Kidney tubule cell (primary cell): ENCODE measurements at regions not wholly inside any gene's neighbourhood (a gene's known extent, or its start where the extent isn't known, plus 50 kb on each side); places are given as distances from the start of the nearest gene placed in this dataset.
A peak's percentile ranks its signal among the peaks of the same experiment; 100 is the strongest.
"Not testable (repeated sequence)": the region's sequence is repeated elsewhere in the genome, so short reads cannot be mapped to it uniquely, and the experiment has no call there.

ENCODE experiments used
- DNase-seq: peaks from one replicate; pipeline ENCODE4 v3.0.0-alpha.2; 2018; ENCODE audit warnings: low spot score

- no peak for DNase-seq
Measured at GRCh38 chr15:53843869-53844569, 84.6 kb upstream of the WDR72 start.

DNA sequence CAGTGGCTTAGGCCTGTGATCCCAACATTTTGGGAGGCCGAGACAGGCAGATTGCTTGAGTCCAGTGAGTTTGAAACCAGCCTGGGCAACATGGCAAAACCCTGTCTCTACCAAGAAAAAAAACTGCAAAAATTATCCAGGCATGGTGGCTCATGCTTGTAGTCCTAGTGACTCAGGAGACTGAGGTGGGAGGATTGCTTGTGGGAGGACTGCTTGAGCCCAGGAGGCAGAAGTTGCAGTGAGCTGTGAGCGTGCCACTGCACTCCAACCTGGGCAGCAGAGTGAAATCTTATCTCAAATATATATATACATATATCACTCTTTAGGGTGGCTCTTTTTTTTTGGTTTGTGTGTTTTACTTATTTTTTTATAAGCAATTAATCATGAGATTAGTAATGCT is 83.7 kb upstream of the WDR72 start:
- peak; percentile 30 for DNase-seq

GRCh38 chr15:53841651-53842050 is 82.2 kb upstream of the WDR72 start:
- DNase-seq, result no peak

DNA sequence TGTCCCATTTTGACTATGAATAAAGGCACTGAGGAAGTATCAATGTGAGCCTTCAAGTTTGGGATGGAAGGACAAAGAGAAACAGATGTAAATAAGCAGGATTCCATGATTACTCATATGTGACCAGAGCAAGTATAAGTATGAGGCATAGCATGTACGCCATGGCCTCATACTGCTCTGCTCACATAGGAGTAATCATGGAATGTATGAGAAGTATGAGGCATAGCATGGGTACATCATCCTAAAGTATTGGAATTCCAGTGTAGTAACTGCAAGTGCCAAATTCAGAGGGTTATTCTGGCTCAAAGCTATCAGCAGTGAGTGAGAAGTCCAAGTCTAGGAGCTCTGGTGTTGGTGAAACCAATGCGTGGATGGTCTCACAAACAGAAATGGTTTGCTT is 81.2 kb upstream of the WDR72 start:
- no peak for DNase-seq

DNA sequence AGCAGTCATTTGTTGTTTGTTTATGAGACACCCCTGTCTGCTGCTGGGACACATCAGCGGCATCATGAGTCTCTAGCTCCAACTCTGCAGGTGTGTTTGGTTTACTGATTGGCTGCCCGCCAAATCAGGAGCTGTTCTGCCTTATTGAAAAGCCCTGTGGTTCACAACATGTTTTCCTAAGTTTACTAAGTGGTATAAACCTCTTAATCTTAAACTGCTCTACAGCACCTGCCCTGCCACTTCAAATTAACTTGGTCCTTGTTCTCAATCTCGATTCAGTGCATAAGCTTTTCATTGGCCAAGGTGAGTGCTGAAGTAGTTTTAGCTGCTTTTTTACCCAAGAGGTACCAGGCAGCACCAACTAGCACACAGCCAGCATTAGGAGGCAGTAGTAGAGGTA is 77.8 kb upstream of the WDR72 start:
- DNase-seq, result peak; percentile 62

DNA sequence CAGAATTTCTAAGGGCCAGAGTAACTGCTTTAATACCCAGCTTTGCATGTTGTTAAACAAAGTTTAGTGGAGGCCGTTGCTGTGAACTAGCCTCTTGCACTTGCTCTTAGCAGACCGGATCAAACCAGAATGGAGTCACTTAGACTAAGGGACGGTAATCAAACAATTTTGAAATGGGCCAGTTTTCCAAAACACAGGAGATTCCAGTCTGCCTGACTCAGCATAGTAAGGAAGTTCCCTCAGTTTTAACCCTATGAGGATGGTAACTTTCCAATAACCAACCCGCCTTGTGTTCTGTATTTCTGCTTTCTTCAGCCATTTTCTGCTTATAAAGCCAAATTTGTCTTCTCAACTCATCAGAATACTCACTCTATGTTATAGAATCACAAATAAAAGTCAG is 77.2 kb upstream of the WDR72 start:
- DNase-seq, result peak; percentile 30

- peak; percentile 30 for DNase-seq
Measured at GRCh38 chr15:53835309-53835708, 75.8 kb upstream of the WDR72 start.

GRCh38 chr15:53834214-53834613 is 74.8 kb upstream of the WDR72 start:
- DNase-seq, result no peak

DNA sequence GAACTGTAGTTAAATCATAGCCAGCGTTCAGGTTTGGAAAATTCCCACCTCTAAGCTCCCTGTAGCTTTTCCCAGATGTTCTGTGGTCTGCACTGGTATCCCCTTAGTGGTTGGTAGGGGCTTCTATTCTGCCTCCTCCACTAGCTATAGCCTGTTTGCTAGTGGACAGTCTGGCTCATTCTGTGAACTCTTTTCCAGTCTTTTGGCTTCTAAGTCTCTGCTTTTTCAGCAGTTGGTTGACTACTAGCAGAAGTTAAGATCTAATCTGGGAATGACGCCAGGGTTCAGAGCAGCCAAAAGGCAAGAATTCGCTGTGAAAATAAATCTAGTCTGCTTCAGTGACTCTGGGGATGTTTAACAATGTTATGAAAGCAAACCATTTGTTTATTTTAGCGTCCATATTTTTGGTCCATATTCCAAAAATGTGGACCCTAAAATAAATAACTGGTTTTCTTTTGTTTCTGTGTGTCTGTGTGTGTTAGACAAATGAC is 73.7 kb upstream of the WDR72 start:
- peak; percentile 59 for DNase-seq

DNA sequence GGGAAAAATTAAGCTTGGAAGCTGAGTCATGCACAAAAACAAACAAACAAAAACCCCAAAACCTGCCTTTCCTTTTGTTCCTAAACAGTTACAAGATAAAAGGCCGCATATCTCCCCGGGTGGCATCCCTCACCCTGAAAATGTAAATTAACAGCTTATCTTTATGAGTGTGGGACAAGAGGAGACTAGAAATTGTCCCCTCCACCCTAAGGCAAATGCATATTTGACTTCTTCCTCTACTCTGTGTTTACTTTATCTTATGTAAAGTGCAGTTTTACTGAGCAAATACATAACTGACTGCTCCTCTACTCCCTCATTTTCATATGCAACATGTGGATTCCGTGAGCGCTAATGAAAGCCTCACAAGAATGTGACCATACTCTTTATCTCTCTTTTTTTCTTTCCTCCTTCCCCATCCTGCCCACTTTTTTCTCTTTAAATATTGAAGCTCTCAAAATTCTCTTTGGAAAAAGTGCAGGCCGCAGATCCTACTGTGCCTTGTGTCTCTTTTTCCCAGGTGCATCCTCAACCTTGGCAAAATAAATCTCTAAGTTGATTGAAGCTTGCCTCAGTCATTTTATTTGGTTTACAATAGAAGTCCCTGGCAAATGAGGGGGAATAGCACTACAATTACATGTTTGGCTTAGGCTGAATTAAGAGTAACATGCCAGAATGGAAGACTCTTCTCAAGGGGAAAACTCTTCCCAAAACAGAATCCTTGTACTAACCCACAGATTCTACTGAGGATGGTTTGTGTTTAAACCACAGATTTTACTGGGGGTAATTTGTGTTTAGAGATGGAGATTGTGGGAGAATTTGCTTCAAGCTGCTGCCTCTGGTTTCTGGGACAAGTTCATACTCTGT is 72.7 kb upstream of the WDR72 start:
- no peak for DNase-seq

DNA sequence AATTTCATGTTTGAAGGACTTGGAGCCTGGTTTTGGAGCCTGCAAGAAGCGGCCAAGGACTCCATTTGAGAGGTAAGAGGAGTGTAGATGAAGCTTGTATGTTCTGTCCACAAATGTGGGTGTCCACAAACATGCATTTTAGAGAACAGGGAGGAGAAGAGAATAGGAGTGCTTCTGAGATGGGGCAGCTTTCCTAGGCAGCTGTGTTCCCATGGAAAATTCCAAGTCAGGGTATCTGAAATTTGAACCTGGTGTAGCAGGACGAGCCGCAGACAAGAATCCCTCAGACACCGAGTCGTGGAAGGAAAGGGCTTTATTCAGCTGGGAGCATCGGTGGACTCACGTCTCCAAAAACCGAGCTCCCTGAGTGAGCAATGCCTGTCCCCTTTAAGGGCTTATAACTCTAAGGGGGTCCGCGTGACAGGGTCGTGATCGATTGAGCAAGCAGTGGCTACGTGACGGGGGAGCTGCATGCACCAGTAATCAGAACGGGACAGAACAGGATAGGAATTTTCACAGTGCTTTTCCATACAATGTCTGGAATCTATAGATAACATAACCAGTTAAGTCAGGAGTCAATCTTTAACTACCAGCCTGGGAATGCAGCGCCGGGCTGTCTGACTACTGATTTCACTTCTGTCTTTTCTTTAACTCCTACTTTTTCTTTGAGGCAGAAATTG is 71.4 kb upstream of the WDR72 start:
- peak; percentile 29 for DNase-seq

DNA sequence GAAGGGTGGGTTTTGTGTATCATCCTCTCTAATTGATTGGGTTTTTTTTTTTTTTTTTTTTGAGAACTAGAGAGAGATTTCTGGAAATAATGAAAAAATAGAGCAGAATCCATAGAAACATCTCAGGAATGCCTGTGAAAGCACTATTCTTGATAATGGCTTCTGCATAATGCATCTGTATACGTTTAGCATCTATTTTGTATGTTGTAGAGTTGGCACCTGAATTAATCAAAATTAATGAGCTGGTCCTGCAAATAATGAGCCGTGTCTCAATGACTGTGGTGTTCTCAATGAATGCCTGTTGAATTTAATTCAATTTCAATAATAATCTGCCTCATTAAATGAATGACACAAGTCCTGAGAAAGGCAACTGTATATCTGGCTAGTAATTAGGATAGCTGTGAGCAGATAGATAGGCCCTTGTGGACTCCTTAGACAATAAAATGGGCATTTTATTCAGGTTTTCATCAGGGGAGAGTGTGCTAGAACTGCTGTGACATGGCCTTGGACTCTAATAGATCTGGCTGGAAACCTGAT is 70.5 kb upstream of the WDR72 start:
- DNase-seq, result no peak

DNA sequence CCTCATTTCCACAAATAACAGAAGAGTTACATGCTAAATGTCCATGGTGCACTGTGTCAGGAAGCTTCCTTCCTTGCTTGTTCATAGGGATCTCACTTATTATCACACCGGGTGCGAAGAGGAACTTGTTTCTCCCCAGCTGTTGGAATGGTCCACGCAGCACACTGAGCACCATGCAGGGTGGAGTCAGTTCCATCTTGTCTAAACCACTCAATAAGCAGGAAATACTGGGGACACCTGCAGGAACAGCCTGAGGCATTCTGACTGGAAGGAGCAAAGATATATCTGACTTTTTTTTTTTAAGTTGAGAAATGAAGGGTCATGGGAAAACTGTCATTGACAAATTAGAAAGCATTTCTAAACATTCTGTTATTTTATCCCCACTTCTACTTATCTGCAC is 70.0 kb upstream of the WDR72 start:
- DNase-seq, result no peak

GRCh38 chr15:53827355-53827754 is 67.9 kb upstream of the WDR72 start:
- no peak for DNase-seq

DNA sequence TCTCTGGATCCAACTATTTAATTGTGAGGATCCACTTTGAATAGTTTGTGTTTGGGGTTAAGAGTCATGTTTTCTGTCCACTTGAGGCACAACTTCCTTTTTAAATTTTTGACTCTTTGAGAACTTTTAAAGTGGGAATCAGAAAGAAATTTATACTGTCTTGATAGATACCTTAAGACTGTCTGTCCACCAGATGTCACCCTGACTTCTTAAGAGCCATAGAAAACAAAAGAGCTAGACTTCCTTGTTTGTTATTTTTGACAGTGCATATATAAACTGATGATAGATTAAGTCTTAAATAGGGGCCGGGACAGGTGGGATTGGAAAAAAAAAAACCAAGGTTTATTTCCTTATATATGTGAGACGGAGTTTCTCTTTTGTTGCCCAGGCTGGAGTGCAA is 52.1 kb upstream of the WDR72 start:
- DNase-seq, result peak; percentile 39

DNA sequence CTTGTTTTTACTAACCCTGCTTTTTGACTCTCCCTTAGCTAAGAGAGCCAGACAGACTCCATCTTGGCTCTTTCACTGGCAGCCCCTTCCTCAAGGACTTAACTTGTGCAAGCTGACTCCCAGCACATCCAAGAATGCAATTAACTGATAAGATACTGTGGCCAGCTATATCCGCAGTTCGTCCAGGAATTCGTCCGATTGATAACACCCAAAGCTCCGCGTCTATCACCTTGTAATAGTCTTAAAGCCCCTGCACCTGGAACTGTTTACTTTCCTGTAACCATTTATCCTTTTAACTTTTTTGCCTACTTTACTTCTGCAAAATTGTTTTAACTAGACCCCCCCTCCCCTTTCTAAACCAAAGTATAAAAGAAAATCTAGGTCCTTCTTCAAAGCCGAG is 50.8 kb upstream of the WDR72 start:
- not testable (repeated sequence) for DNase-seq
